ENCODE measurements at regions not wholly inside any gene's neighbourhood (a gene's known extent, or its start where the extent isn't known, plus 50 kb on each side); places are given as distances from the start of the nearest gene placed in this dataset.

DNA sequence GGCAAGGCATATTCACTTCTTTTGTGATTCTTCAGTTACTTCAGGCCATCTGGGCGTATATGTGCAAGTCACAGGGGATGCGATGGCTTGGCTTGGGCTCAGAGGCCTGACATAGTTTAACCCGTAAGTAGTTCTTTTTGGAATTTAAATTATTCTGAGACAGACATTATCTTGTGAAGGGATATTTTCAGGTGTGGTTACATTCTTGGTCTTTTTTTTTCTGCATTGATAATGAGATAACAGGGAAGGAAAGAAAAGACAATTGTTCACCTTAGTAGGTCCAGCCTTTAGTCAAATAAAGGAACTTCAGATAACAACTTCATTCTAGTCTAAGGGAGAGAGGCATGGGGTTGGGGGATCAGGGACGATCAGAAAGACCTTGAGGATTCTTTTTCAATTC lies 74.8 kb downstream of the TEX13C start:
- no peak overlapping the region for H3K4me3 ChIP-seq (ENCODE audit: low read depth, low read length)
- no peaks in the 10 kb centered on the region for H3K9me3 ChIP-seq (ENCODE audit: severe bottlenecking)
- TF ChIP-seq, protein P1, sequence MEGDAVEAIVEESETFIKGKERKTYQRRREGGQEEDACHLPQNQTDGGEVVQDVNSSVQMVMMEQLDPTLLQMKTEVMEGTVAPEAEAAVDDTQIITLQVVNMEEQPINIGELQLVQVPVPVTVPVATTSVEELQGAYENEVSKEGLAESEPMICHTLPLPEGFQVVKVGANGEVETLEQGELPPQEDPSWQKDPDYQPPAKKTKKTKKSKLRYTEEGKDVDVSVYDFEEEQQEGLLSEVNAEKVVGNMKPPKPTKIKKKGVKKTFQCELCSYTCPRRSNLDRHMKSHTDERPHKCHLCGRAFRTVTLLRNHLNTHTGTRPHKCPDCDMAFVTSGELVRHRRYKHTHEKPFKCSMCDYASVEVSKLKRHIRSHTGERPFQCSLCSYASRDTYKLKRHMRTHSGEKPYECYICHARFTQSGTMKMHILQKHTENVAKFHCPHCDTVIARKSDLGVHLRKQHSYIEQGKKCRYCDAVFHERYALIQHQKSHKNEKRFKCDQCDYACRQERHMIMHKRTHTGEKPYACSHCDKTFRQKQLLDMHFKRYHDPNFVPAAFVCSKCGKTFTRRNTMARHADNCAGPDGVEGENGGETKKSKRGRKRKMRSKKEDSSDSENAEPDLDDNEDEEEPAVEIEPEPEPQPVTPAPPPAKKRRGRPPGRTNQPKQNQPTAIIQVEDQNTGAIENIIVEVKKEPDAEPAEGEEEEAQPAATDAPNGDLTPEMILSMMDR (IDR thresholded peaks at IDR 0.05; ENCODE audit: low read depth, low read length), result no peak
- no peaks in the 10 kb centered on the region for H3K36me3 ChIP-seq
- no peak overlapping the region for H3K27ac ChIP-seq
- no peak for DNase-seq
- peaks cover 20% of the 10 kb centered on the region for H3K27me3 ChIP-seq (ENCODE audit: insufficient read depth, low read depth, severe bottlenecking)

DNA sequence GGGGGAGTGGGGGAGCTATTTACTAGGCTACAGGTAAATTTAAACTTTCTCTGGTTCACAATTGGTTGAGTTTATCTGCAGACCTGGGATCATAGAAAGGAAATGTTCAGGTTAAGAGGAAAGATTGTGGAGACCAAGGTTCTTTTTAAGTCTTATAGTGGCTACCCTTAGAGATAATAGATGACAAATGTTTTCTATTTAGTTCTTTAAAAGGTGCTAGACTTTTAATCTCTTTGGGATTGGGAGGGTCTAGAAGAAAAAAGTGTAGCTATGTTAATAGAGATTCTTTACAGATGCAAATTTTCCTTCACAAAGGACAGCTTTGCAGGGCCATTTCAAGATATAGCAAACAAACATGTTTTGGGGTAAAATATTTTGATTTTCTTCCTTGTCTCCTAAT lies 76.0 kb downstream of the TEX13C start:
- TF ChIP-seq, protein P1 (IDR thresholded peaks at IDR 0.05; ENCODE audit: low read depth, low read length), result no peak
- no peak for DNase-seq
- H3K4me3 ChIP-seq (ENCODE audit: low read depth, low read length), result no peak overlapping the region
- H3K27ac ChIP-seq, result no peak overlapping the region
- H3K36me3 ChIP-seq, result no peaks in the 10 kb centered on the region
- no peaks in the 10 kb centered on the region for H3K9me3 ChIP-seq (ENCODE audit: severe bottlenecking)
- peaks cover 20% of the 10 kb centered on the region for H3K27me3 ChIP-seq (ENCODE audit: insufficient read depth, low read depth, severe bottlenecking)

DNA sequence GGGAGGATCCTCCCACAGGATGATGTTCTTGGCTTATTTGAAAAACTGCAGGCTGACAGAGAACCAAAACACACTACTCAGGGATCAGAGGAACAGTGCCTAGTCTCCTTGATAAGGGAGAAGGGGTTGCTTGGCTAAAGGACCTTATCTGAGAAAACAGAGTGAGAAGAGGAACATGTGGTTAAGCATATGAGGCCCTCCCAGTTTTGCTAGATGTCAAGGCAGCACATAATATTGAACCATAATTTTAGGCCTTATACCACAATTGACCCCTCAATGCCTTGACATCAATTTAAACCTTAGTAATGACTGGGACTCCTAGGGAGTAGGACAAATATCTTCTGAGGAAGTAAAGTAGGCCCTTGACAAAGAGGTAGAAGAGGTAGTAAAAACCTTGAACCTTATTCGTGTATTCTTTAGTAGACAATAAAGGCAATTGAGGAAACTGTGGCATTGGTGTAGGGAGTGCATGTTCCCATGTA lies 79.3 kb downstream of the TEX13C start:
- TF ChIP-seq, protein P1 (IDR thresholded peaks at IDR 0.05; ENCODE audit: low read depth, low read length), result no peak
- no peak overlapping the region for H3K27ac ChIP-seq
- H3K27me3 ChIP-seq (ENCODE audit: insufficient read depth, low read depth, severe bottlenecking), result peaks cover 36% of the 10 kb centered on the region
- H3K9me3 ChIP-seq (ENCODE audit: severe bottlenecking), result no peaks in the 10 kb centered on the region
- H3K4me3 ChIP-seq (ENCODE audit: low read depth, low read length), result no peak overlapping the region
- no peaks in the 10 kb centered on the region for H3K36me3 ChIP-seq
- DNase-seq, result no peak

DNA sequence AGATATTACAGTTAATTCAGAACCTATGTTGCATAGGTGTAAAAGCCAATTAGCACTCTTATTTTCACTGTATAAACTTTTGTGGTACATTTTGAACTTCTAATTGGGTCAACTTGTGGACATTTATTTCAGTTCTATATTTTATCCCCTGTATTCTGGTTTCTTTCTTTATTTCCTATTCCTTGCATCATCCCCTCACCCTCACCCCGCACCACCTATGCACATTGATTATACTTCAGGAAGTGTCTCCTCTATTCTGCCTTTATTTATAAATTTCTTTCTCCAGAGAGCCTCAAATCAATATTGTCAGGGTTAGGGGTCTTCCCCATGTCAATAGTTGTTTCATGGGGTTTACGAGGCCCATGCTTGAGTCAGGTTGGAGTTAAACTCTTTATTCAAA lies 83.1 kb downstream of the TEX13C start:
- peaks cover 30% of the 10 kb centered on the region for H3K27me3 ChIP-seq (ENCODE audit: insufficient read depth, low read depth, severe bottlenecking)
- H3K36me3 ChIP-seq, result no peaks in the 10 kb centered on the region
- no peak overlapping the region for H3K4me3 ChIP-seq (ENCODE audit: low read depth, low read length)
- H3K9me3 ChIP-seq (ENCODE audit: severe bottlenecking), result no peaks in the 10 kb centered on the region
- no peak overlapping the region for H3K27ac ChIP-seq
- TF ChIP-seq, protein P1 (IDR thresholded peaks at IDR 0.05; ENCODE audit: low read depth, low read length), result no peak
- no peak for DNase-seq

DNA sequence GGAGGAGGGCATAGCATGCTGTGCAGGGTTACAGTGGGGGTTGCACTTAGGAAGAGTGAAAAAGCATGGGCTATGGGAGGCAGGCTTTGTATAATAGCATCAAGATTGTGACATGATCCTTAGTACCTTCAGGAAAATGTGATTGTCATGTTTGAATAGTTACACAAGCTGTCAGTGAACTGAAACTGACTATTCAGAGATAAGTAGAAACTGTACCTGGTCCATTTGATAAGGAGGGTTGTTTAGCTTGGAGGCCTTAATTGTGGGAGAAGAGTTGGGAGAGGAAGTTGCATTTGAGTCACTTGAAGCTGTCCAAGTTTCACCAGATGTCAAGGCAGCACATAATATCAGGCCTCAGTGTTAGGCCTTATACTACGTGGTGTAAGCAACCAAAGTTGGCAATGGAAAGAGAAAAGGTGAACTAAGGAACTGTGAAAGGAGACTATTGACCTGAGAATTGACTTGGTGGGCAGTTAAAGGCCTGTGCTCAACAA lies 85.0 kb downstream of the TEX13C start:
- Histone ChIP-seq H3K4me3 (ENCODE audit: low read depth, low read length) (no peak overlapping the region), H3K27ac (no peak overlapping the region), H3K9me3 (ENCODE audit: severe bottlenecking) (no peaks in the 10 kb centered on the region), H3K27me3 (ENCODE audit: insufficient read depth, low read depth, severe bottlenecking) (peaks cover 23% of the 10 kb centered on the region), H3K36me3 (no peaks in the 10 kb centered on the region)
- TF ChIP-seq, protein P1 (IDR thresholded peaks at IDR 0.05; ENCODE audit: low read depth, low read length), result no peak
- no peak for DNase-seq

DNA sequence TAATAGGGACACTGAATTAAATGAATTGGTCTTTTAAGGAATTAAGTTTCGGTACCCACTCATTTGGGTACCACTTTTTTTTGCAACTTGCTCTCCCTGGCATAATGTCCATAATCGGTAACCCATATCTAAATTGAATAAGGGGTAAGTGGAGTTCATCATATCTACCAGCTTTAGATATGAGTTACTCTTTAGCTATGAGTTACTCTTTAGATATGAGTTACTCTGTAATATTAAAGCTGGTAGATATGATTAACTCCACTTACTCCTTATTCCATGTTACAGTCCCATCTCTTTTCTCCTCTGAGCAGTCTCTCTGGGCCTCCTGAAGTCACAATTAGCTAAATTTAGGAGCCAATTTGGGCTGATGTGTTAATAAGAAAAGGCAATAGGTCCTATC lies 85.7 kb downstream of the TEX13C start:
- TF ChIP-seq, protein P1 (IDR thresholded peaks at IDR 0.05; ENCODE audit: low read depth, low read length), result no peak
- H3K9me3 ChIP-seq (ENCODE audit: severe bottlenecking), result no peaks in the 10 kb centered on the region
- DNase-seq, result no peak
- no peak overlapping the region for H3K27ac ChIP-seq
- H3K4me3 ChIP-seq (ENCODE audit: low read depth, low read length), result no peak overlapping the region
- H3K36me3 ChIP-seq, result no peaks in the 10 kb centered on the region
- H3K27me3 ChIP-seq (ENCODE audit: insufficient read depth, low read depth, severe bottlenecking), result peaks cover 24% of the 10 kb centered on the region
